ENCODE measurements at regions not wholly inside any gene's neighbourhood (a gene's known extent, or its start where the extent isn't known, plus 50 kb on each side); places are given as distances from the start of the nearest gene placed in this dataset.

- no peak for DNase-seq (ENCODE audit: low read depth in 2 of 2)
These were observed 88.4 kb downstream of the CTTN start for GRCh38 chr11:70486731-70487130.

DNA sequence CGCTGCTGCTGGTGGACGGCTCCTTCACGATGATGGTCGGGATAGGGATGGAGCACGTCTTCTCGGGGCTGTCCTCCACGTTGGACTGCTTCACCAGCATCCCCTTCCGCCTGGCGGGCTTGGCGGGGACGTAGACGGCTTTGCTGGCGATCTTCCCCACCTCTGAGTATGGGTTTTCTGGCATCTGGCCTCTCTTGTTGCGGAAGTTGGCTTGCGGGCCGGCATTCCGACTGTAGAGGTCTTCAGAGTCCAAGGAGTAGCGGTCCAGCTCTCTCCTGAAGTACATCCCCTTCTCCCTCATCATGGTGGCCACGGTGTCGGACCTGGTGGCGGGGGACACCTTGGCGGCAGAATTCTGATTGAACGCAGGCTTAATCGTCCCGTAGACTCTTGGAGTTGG, 88.8 kb downstream of the CTTN start:
- no peak for DNase-seq (ENCODE audit: low read depth in 2 of 2)

GRCh38 chr11:70487756-70488155, 89.4 kb downstream of the CTTN start:
- DNase-seq (ENCODE audit: low read depth in 2 of 2) = no peak

- no peak for DNase-seq (ENCODE audit: low read depth in 2 of 2)
These were observed 89.9 kb downstream of the CTTN start for GRCh38 chr11:70488171-70488703.

DNA sequence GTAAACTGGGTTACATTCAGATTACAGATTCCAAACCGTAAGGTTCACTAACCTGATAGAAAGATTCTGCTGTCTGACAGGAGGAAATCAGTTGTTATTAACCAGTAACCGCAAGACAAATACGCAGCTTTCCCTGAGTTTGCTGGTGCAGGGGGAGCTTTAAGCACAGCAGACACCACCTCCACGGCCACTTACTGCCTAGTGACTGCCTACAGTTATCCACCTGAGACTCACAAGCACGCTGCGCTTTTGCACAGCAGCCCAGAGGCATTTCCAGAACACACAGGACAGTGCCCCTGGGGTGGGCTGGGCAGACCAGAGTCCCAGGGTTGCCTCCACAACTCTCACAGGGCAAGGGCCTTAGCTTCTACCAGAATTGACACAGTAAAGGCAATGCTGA, 90.9 kb downstream of the CTTN start:
- no peak for DNase-seq (ENCODE audit: low read depth in 2 of 2)

- DNase-seq (ENCODE audit: low read depth in 2 of 2) = no peak
These were observed 91.9 kb downstream of the CTTN start for GRCh38 chr11:70490208-70490607.

DNA sequence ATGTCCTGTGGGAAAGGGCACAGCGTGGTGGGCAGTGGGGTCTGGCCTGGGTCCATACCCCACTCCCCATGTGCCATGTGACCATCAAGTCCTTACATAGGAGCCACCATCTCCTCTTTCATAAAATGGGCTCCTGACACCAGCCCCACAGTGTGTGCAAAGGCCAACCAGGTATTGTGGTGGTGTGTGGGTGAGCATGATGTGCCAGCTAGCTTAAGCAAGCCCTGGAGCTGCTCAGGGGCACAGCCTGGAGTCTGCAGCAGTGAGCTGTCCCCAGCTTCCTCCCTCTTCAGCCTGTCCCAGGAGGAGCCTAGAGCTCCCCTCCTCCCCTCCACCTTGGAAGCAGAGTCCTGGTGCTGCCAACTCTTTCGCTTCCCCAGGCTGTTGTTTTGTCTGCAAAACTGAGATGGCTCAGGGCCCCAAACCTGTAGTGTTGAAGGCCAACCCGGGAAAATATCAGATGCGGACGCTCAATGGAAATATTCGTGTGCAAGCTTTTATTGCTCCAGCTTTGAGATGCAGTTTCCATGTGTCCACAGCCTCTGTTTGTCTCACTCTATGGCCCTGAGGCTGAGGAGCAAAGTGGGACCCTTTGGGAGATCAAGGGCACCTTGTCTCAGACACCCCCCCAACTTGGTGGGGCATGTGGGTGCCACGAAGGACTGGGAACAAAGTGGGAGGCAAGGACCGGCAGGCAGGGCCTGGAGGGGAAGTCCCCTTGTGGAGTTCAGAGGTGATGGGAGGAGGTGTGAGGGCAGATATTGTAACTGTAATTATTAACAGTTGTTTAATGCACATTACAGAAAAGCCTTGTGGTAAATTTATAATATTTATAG, 92.6 kb downstream of the CTTN start:
- no peak for DNase-seq (ENCODE audit: low read depth in 2 of 2)

GRCh38 chr11:70491696-70492472, 93.6 kb downstream of the CTTN start:
- DNase-seq (ENCODE audit: low read depth in 2 of 2) = no peak

GRCh38 chr11:70493089-70493474, 94.8 kb downstream of the CTTN start:
- no peak for DNase-seq (ENCODE audit: low read depth in 2 of 2)

GRCh38 chr11:70493891-70494290, 95.6 kb downstream of the CTTN start:
- DNase-seq (ENCODE audit: low read depth in 2 of 2) = no peak

DNA sequence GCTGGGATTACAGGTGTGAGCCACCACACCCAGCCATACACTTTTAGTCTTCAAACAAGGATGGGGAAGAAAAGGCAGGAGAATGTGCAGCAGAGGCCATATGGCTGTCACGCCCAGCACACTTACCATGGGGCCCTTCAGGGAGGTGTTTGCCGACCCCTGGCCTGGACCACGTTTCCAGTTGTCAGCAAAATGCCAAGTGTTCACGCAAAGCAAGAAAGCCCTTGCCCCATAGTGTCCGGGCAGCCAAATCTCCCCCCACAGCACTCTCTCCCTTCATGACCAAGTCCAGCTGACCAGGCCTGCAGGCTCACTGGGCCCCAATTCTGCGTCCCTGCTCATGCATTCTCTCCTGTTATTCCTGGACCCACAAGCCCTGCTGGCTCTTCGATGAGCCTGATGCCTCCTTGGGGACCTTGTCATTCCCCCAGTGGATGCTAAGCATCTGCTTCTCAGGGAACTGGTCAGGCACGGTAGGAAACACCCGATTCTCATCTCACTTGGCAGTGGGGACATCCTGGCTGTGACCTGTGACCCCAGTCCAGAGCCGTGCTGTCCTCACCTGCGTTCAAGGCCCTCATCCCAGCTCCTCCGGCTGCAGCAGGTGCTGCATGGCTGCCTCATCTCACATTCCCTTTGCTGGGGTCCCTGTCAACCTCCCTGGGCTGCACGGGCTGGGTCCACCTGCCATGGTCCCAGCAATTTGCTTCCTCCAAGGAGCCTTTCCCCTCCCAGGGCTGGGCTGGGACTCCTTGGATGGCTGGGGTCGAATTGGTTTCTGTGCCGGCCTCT, 96.4 kb downstream of the CTTN start:
- no peak for DNase-seq (ENCODE audit: low read depth in 2 of 2)

GRCh38 chr11:70495351-70496310, 97.3 kb downstream of the CTTN start:
- DNase-seq (ENCODE audit: low read depth in 2 of 2) = no peak

GRCh38 chr11:70496591-70497535, 98.5 kb downstream of the CTTN start:
- no peak for DNase-seq (ENCODE audit: low read depth in 2 of 2)

GRCh38 chr11:70497536-70498075, 99.3 kb downstream of the CTTN start:
- DNase-seq (ENCODE audit: low read depth in 2 of 2) = no peak

- no peak for DNase-seq (ENCODE audit: low read depth in 2 of 2)
These were observed 99.8 kb downstream of the CTTN start for GRCh38 chr11:70498171-70498571.

GRCh38 chr11:70498976-70499801, 100.9 kb downstream of the CTTN start:
- DNase-seq (ENCODE audit: low read depth in 2 of 2) = no peak

- no peak for DNase-seq (ENCODE audit: low read depth in 2 of 2)
These were observed 101.9 kb downstream of the CTTN start for GRCh38 chr11:70500076-70500847.

Data from stimulated activated CD4-positive, alpha-beta T cell treated with anti-CD3 and anti-CD28 coated beads, Interleukin-15, amount 100 ng/mL, for 48 hours (primary cell).